IPS-15b (cell line): ENCODE measurements at regions not wholly inside any gene's neighbourhood (a gene's known extent, or its start where the extent isn't known, plus 50 kb on each side); places are given as distances from the start of the nearest gene placed in this dataset.

Source experiments
- H3K27me3 ChIP-seq: one replicate; pipeline ENCODE4 v1.6.1; 2013; ENCODE audit warnings: low read length; ENCODE audit not compliant: control insufficient read depth, insufficient read depth
- H3K36me3 ChIP-seq: one replicate; pipeline ENCODE4 v1.6.1; 2013; ENCODE audit warnings: low read length; ENCODE audit not compliant: control insufficient read depth, insufficient read depth
- H3K4me1 ChIP-seq: one replicate; pipeline ENCODE4 v1.6.1; 2013; ENCODE audit warnings: mild to moderate bottlenecking, low read length; ENCODE audit not compliant: control insufficient read depth, insufficient read depth
- H3K4me3 ChIP-seq: one replicate; pipeline ENCODE4 v1.5.1; 2013; ENCODE audit warnings: low read depth, low read length
- H3K9ac ChIP-seq: one replicate; pipeline ENCODE4 v1.6.1; 2013; ENCODE audit warnings: low read depth, mild to moderate bottlenecking, low read length
- H3K9me3 ChIP-seq: one replicate; pipeline ENCODE4 v1.6.1; 2013; ENCODE audit warnings: mild to moderate bottlenecking, low read length; ENCODE audit not compliant: control insufficient read depth, insufficient read depth

- Histone ChIP-seq H3K4me1 (no peaks in the 10 kb centered on the region), H3K9ac (no peak overlapping the region), H3K9me3 (no peaks in the 10 kb centered on the region), H3K36me3 (no peaks in the 10 kb centered on the region), H3K27me3 (peaks cover 63% of the 10 kb centered on the region), H3K4me3 (no peak overlapping the region)
These were observed 128.6 kb downstream of the INHBB start for GRCh38 chr2:120474486-120474885.

GRCh38 chr2:120476141-120476540 is 130.2 kb downstream of the INHBB start:
- Histone ChIP-seq H3K4me1 (no peaks in the 10 kb centered on the region), H3K27me3 (peaks cover 47% of the 10 kb centered on the region), H3K36me3 (no peaks in the 10 kb centered on the region), H3K9ac (no peak overlapping the region), H3K9me3 (no peaks in the 10 kb centered on the region), H3K4me3 (no peak overlapping the region)

GRCh38 chr2:120477198-120477597 is 131.3 kb downstream of the INHBB start:
- Histone ChIP-seq H3K9me3 (no peaks in the 10 kb centered on the region), H3K4me3 (no peak overlapping the region), H3K36me3 (no peaks in the 10 kb centered on the region), H3K4me1 (no peaks in the 10 kb centered on the region), H3K9ac (no peak overlapping the region), H3K27me3 (peaks cover 36% of the 10 kb centered on the region)

- no peak overlapping the region for H3K9ac ChIP-seq
- H3K27me3 ChIP-seq: peaks cover 33% of the 10 kb centered on the region
- no peak overlapping the region for H3K4me3 ChIP-seq
- H3K4me1 ChIP-seq: no peaks in the 10 kb centered on the region
- no peaks in the 10 kb centered on the region for H3K36me3 ChIP-seq
- no peaks in the 10 kb centered on the region for H3K9me3 ChIP-seq
These were observed 132.0 kb downstream of the INHBB start for GRCh38 chr2:120477831-120478481.

GRCh38 chr2:120480346-120480902 is 134.5 kb downstream of the INHBB start:
- H3K4me1 ChIP-seq: no peaks in the 10 kb centered on the region
- H3K4me3 ChIP-seq: no peak overlapping the region
- no peaks in the 10 kb centered on the region for H3K36me3 ChIP-seq
- no peaks in the 10 kb centered on the region for H3K9me3 ChIP-seq
- H3K27me3 ChIP-seq: peaks cover 26% of the 10 kb centered on the region
- H3K9ac ChIP-seq: no peak overlapping the region

- Histone ChIP-seq H3K4me1 (no peaks in the 10 kb centered on the region), H3K4me3 (no peak overlapping the region), H3K36me3 (no peaks in the 10 kb centered on the region), H3K27me3 (peaks cover 20% of the 10 kb centered on the region), H3K9me3 (no peaks in the 10 kb centered on the region), H3K9ac (no peak overlapping the region)
These were observed 135.0 kb downstream of the INHBB start for GRCh38 chr2:120480903-120481445.

GRCh38 chr2:120481446-120482194 is 135.7 kb downstream of the INHBB start:
- Histone ChIP-seq H3K36me3 (no peaks in the 10 kb centered on the region), H3K27me3 (peaks cover 20% of the 10 kb centered on the region), H3K4me1 (no peaks in the 10 kb centered on the region), H3K4me3 (no peak overlapping the region), H3K9me3 (no peaks in the 10 kb centered on the region), H3K9ac (no peak overlapping the region)

- H3K36me3 ChIP-seq: no peaks in the 10 kb centered on the region
- no peaks in the 10 kb centered on the region for H3K4me1 ChIP-seq
- H3K27me3 ChIP-seq: peaks cover 20% of the 10 kb centered on the region
- H3K9ac ChIP-seq: no peak overlapping the region
- H3K4me3 ChIP-seq: no peak overlapping the region
- no peaks in the 10 kb centered on the region for H3K9me3 ChIP-seq
These were observed 136.4 kb downstream of the INHBB start for GRCh38 chr2:120482334-120482733.

GRCh38 chr2:120483355-120483754 is 137.4 kb downstream of the INHBB start:
- Histone ChIP-seq H3K9me3 (no peaks in the 10 kb centered on the region), H3K4me1 (no peaks in the 10 kb centered on the region), H3K27me3 (peaks cover 16% of the 10 kb centered on the region), H3K36me3 (no peaks in the 10 kb centered on the region), H3K9ac (no peak overlapping the region), H3K4me3 (no peak overlapping the region)

GRCh38 chr2:120485096-120485495 is 139.2 kb downstream of the INHBB start:
- H3K4me3 ChIP-seq: no peak overlapping the region

GRCh38 chr2:120486441-120486840 is 140.5 kb downstream of the INHBB start:
- Histone ChIP-seq H3K27me3 (peaks cover 22% of the 10 kb centered on the region), H3K9me3 (no peaks in the 10 kb centered on the region), H3K36me3 (no peaks in the 10 kb centered on the region), H3K4me3 (no peak overlapping the region), H3K4me1 (no peaks in the 10 kb centered on the region), H3K9ac (no peak overlapping the region)

More at GRCh38 chr2:120485096-120485495, 139.2 kb downstream of the INHBB start:
- Histone ChIP-seq H3K4me1 (no peaks in the 10 kb centered on the region), H3K27me3 (peaks cover 16% of the 10 kb centered on the region), H3K36me3 (no peaks in the 10 kb centered on the region), H3K9ac (no peak overlapping the region), H3K9me3 (no peaks in the 10 kb centered on the region)

GRCh38 chr2:120486946-120487345 is 141.0 kb downstream of the INHBB start:
- no peaks in the 10 kb centered on the region for H3K9me3 ChIP-seq
- H3K4me1 ChIP-seq: no peaks in the 10 kb centered on the region
- no peak overlapping the region for H3K9ac ChIP-seq
- no peak overlapping the region for H3K4me3 ChIP-seq
- H3K27me3 ChIP-seq: peaks cover 22% of the 10 kb centered on the region
- no peaks in the 10 kb centered on the region for H3K36me3 ChIP-seq
